OCI-LY3 (cell line): ENCODE measurements at regions not wholly inside any gene's neighbourhood (a gene's known extent, or its start where the extent isn't known, plus 50 kb on each side); places are given as distances from the start of the nearest gene placed in this dataset.

Experiments used
- EZH2phosphoT487 ChIP-seq: fragments of 200-600 bp; shearing (Covaris generic); IDR thresholded peaks from 2 replicates; pipeline ENCODE4 v1.6.1; 2018; ENCODE audit warnings: antibody characterized with exemption, mixed run types, low read depth
- TF ChIP-seq, protein P1 (sequence below): fragments of 200-600, 300-600 bp; sonication (generic); IDR thresholded peaks from 2 replicates; pipeline ENCODE4 v1.5.1; 2014; ENCODE audit warnings: antibody characterized with exemption, low read length, low read depth

DNA sequence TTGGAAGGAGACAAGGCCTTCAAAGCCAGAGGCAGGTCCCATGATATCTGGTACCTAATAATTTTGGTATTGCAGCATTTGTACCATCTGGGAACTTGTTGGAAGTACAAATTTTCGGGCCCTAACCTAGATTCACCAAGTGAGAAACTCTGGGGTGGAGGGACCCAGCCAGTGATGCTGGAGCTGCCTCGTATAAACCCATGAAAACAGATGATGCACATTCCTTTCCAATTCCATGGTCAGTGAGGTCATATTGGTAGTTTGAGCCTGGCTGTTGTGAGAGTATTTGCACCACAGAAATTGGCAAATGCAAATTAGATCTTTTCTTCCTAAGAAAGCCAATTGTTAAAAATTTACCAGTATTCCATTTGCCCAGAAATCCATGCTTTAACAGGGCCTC, 269.6 kb upstream of the PLXNA2 start:
- TF ChIP-seq, protein P1, sequence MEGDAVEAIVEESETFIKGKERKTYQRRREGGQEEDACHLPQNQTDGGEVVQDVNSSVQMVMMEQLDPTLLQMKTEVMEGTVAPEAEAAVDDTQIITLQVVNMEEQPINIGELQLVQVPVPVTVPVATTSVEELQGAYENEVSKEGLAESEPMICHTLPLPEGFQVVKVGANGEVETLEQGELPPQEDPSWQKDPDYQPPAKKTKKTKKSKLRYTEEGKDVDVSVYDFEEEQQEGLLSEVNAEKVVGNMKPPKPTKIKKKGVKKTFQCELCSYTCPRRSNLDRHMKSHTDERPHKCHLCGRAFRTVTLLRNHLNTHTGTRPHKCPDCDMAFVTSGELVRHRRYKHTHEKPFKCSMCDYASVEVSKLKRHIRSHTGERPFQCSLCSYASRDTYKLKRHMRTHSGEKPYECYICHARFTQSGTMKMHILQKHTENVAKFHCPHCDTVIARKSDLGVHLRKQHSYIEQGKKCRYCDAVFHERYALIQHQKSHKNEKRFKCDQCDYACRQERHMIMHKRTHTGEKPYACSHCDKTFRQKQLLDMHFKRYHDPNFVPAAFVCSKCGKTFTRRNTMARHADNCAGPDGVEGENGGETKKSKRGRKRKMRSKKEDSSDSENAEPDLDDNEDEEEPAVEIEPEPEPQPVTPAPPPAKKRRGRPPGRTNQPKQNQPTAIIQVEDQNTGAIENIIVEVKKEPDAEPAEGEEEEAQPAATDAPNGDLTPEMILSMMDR = no peak
- TF ChIP-seq EZH2phosphoT487 = no peak
